IgD-negative memory B cell (primary cell): ENCODE measurements at regions not wholly inside any gene's neighbourhood (a gene's known extent, or its start where the extent isn't known, plus 50 kb on each side); places are given as distances from the start of the nearest gene placed in this dataset.
A peak's percentile ranks its signal among the peaks of the same experiment; 100 is the strongest.

Source experiments
- H3K27ac Mint-ChIP-seq, 3 donors: one replicate each; pipeline ENCODE4 v1.8.0; 2020 to 2022; ENCODE audit warnings: mild to moderate bottlenecking in 3 of 3, mixed read lengths in 3 of 3, moderate library complexity in 1 of 3
- H3K27me3 Mint-ChIP-seq: one replicate; pipeline ENCODE4 v1.8.0; 2021; ENCODE audit warnings: mixed read lengths
- H3K36me3 Mint-ChIP-seq: one replicate; pipeline ENCODE4 v1.8.0; 2020; ENCODE audit warnings: mild to moderate bottlenecking, mixed read lengths
- H3K4me1 Mint-ChIP-seq, 3 donors: one replicate each; pipeline ENCODE4 v1.8.0; 2020 to 2022; ENCODE audit warnings: mixed read lengths in 3 of 3, mild to moderate bottlenecking in 1 of 3
- H3K4me3 Mint-ChIP-seq, 4 donors: one replicate each; pipeline ENCODE4 v1.8.0; 2020 to 2022; ENCODE audit warnings: mild to moderate bottlenecking in 4 of 4, mixed read lengths in 4 of 4, moderate library complexity in 3 of 4
- H3K9me3 Mint-ChIP-seq, 3 donors: one replicate each; pipeline ENCODE4 v1.8.0; 2020 to 2021; ENCODE audit warnings: mixed read lengths in 3 of 3, mild to moderate bottlenecking in 1 of 3

DNA sequence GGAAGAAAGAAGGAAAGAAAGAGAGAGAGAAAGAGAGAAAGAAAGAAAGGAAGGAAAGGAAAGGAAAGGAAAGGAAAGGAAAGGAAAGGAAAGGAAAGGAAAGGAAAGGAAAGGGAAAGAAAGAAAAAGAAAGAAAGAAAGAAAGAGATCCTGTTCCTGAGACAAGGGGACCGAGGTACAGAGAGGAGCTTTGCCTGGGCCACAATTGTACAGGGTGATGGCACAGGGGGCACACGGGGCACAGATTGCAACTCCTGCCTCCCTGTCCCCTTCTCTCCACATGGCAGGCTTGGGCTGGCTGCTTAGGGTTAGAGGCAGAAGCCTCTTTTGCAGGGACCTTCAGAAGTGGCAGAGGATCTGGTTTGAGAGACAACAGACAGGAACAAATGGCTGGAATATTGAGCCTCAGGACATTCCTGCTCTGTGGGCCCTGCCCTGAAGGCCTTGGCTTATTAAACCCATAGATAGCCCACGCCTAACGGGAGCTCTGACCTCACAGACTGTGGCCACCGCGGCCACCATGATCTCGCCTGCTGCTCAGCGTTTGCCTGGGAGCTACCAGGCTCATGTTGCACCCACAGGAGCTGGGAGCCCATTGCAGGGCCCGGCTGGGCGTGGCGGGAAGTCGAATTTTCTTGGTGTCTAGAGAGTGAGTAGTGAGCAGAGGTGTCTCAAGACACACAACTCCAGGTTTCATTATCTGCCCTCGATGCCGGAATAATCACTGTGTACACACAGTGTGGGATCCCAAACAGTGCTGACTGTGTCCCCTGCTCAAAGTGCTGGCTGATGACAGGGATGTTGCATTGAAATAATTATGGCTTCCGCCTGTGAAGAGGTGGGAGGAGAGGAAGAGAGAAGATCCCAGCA is 147.9 kb upstream of the NCOR2 start:
- Mint-ChIP-seq H3K4me3 (peak overlapping the region in 1 of 4 donors; percentile 58), H3K9me3 (peaks cover 0 to 2% (median 0%) of the 10 kb centered on the region in 3 donors), H3K27me3 (peaks cover 2% of the 10 kb centered on the region), H3K27ac (no peak overlapping the region), H3K4me1 (peaks cover 10 to 13% (median 11%) of the 10 kb centered on the region in 3 donors), H3K36me3 (peaks cover 1% of the 10 kb centered on the region)

DNA sequence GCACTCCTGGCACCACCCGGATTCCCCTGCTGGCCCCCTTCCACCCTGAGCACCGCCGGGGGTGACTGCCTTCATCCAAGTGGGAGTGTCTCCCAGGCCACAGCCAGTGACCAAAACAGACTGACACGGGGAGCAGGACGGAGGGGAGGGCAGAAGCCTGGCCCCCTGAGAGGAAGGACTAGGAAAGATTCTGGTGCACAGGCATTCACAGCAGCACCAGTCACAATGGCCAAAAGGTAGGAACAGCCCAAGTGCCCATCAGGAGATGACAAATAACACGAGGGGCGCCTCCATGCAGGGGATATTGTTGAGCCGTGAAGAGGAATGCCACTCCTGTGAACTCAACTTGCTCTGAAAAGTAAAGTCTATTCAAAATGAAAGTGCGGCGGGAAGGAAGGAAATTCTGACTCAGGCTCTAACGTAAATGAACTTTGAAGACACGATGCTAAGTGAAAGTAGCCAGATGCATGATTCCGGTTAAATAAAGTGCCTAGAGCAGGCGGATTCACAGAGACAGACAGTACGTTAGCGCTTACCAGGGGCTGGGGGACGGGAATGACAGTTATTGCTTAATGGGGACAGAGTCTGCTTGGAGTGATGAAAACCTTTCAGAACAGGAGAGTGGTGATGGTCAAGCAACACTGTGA is 146.1 kb upstream of the NCOR2 start:
- Mint-ChIP-seq H3K4me3 (peak overlapping the region; percentile 0 to 88 (median 80)), H3K27ac (peak overlapping the region in 2 of 3 donors; percentile 68 to 76), H3K36me3 (peaks cover 1% of the 10 kb centered on the region), H3K27me3 (peaks cover 4% of the 10 kb centered on the region), H3K4me1 (peaks cover 10 to 13% (median 11%) of the 10 kb centered on the region in 3 donors), H3K9me3 (peaks cover 0 to 2% (median 0%) of the 10 kb centered on the region in 3 donors)

DNA sequence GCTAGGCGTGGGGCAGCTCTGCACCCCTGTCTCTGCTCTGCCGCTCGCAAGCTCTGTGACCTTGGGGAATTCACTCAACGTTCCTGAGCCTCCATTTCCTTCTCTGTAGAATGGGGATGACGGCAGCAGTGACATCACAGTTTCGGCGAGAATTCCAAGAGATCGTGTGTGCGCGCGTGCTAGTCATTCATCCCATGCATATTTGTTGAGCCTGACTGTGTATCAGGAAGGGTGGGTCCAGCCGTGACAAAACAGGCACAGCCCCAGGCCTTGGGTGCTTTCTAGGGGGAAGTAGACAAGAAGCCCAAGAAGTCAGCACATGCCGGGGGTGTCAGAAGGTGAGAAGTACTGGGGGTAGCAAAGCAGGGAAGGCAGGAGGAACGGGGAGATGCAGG is 145.6 kb upstream of the NCOR2 start:
- no peaks in the 10 kb centered on the region for H3K36me3 Mint-ChIP-seq

DNA sequence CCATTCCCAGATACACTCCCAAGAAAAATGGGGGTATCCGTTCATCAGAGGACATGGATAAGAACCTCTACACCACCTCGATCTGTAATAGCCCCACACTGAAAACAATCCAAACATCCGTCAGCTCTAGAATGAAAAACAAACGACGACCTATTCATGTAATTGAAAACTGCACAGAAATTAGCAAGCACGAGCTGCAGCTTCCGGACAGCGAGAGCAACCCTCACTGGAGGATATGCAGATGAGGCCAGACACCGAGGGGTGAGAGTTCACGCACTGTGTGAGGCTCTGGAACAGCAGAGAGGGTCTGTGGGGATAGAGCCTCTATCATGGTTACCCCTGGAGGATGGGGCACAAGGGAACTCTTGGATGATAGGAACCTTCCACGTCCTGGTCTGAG is 143.9 kb upstream of the NCOR2 start:
- Mint-ChIP-seq H3K9me3 (peaks cover 0 to 4% (median 0%) of the 10 kb centered on the region in 3 donors), H3K4me3 (no peak overlapping the region), H3K27me3 (peaks cover 4% of the 10 kb centered on the region), H3K4me1 (peaks cover 10 to 13% (median 11%) of the 10 kb centered on the region in 3 donors), H3K27ac (peak overlapping the region in 1 of 3 donors; percentile 44), H3K36me3 (no peaks in the 10 kb centered on the region)

More for the DNA sequence above, 145.6 kb upstream of the NCOR2 start:
- Mint-ChIP-seq H3K27ac (peak overlapping the region in 1 of 3 donors; percentile 68), H3K4me3 (peak overlapping the region; percentile 0 to 88 (median 80)), H3K27me3 (peaks cover 4% of the 10 kb centered on the region), H3K4me1 (peaks cover 10 to 13% (median 11%) of the 10 kb centered on the region in 3 donors), H3K9me3 (peaks cover 0 to 4% (median 0%) of the 10 kb centered on the region in 3 donors)

DNA sequence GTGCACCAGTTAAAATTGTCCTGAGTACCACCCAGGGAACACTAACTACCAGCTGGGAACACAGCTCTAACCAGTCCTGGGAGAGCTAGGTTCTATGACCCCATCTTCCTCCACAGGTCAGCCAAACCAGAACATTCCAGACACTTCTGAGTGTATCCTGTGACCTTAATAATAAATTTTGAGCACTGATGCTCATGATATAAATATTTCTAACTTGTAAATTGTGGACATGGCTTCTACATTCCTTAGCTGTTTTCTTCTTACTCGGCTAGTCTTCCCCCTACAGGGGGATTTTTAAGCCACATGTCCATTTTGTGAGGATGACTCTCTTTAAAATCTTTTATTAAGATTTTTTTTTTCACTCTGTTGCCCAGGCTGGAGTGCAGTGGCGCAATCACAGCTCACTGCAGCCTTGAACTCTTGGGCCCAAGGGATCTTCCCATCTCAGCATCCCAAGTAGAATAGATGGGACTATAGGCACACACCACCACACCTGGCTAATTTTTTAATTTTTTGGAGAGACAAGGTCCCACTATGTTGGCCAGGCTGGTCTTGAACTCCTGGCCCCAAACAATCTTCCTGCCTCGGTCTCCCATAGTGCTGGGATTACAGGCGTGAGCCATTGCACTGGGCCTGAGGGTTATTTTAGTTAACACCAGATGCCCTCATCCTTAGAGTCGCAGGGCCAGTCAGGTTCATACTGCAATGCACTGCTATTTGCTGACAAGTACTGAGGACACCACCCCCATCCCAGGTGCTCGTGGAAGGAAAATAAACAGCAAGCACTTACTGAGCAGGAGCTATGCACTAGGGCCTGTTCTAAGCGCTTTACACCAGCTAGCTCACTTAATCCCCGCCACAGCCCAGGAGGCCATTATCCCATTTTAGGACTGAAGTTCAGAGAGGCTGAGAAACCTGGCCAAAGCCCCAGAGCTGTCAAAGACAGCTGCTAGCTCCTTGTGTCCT is 142.6 kb upstream of the NCOR2 start:
- H3K4me1 Mint-ChIP-seq = peaks cover 10 to 13% (median 11%) of the 10 kb centered on the region in 3 donors
- no peaks in the 10 kb centered on the region for H3K36me3 Mint-ChIP-seq
- no peak overlapping the region for H3K4me3 Mint-ChIP-seq
- peaks cover 4% of the 10 kb centered on the region for H3K27me3 Mint-ChIP-seq
- no peak overlapping the region for H3K27ac Mint-ChIP-seq
- peaks cover 0 to 4% (median 0%) of the 10 kb centered on the region in 3 donors for H3K9me3 Mint-ChIP-seq

DNA sequence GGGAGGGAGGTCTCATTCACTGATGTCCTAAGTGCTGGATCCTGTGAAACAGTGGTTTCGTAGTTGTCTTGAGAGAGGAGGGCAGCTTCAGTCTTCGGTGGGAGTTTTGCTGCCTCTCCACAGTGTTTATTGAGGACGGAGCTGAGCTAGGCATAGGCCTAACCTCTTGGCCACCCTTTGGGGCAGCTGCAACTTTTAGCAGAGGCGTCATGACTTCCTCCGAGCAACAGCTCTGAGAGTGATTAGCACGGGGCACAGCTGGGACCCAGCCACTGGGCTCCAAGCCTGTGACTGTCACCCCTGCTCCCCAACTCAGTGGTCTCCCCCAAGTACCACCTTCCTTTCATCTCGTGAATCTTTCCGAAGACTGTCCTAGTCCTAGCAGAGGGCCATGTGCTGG is 139.9 kb upstream of the NCOR2 start:
- peaks cover 0 to 2% (median 0%) of the 10 kb centered on the region in 3 donors for H3K9me3 Mint-ChIP-seq
- H3K36me3 Mint-ChIP-seq = no peaks in the 10 kb centered on the region
- H3K27ac Mint-ChIP-seq = no peak overlapping the region
- peaks cover 7% of the 10 kb centered on the region for H3K27me3 Mint-ChIP-seq
- no peaks in the 10 kb centered on the region for H3K4me1 Mint-ChIP-seq
- H3K4me3 Mint-ChIP-seq = no peak overlapping the region

DNA sequence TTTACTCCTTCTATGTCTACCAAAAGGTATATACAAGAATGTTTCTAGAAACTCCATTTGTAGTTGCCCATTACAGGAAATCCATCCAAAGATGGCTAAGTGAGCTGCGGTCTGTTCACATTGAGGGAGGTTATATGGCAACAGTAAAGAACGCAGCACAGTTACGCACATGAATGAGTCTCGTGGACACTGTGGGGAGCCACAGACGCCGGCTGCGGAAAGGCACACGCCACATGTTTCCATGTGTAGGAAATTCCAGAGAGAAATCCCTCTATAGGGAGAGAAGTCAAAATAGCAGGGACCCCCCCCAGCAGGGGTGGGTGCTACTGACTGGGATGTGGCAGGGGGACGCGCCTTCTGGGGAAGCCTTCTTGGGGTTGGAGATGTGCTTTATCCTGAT is 139.0 kb upstream of the NCOR2 start:
- Mint-ChIP-seq H3K9me3 (peaks cover 0 to 2% (median 0%) of the 10 kb centered on the region in 3 donors), H3K36me3 (no peaks in the 10 kb centered on the region), H3K27ac (no peak overlapping the region), H3K4me3 (no peak overlapping the region), H3K4me1 (no peaks in the 10 kb centered on the region), H3K27me3 (peaks cover 7% of the 10 kb centered on the region)

DNA sequence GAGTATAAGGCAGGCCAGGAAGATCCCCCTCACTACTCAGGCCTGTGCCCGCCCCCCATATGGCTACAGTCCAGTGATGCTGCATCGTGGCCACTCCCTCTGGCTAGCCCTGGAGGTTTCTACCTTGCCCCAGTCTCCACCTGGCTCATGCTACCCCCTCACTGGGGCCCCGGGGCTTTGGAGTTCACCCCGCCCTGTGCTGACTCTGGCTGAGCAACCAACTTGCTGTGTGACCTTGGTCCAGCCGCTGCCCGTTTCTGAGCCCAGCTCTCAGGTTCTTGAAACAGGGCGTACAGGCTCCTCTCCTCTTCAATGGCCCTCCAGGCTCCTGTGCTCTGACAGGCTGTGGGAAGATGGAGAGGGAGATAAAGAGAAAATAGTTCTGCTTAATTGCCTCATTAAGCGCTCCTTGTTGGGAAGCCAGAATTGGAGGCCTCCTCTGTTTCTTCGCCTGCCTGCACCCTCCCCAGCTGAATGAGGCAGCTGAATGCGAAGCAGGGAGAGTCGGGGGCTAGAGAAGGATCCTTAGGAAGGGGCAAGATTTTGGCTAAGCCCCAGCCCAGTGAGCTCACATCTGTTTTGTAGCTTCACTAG is 138.2 kb upstream of the NCOR2 start:
- Mint-ChIP-seq H3K4me3 (no peak overlapping the region), H3K4me1 (no peaks in the 10 kb centered on the region), H3K36me3 (no peaks in the 10 kb centered on the region), H3K27me3 (peaks cover 7% of the 10 kb centered on the region), H3K27ac (no peak overlapping the region), H3K9me3 (peaks cover 0 to 2% (median 0%) of the 10 kb centered on the region in 3 donors)

DNA sequence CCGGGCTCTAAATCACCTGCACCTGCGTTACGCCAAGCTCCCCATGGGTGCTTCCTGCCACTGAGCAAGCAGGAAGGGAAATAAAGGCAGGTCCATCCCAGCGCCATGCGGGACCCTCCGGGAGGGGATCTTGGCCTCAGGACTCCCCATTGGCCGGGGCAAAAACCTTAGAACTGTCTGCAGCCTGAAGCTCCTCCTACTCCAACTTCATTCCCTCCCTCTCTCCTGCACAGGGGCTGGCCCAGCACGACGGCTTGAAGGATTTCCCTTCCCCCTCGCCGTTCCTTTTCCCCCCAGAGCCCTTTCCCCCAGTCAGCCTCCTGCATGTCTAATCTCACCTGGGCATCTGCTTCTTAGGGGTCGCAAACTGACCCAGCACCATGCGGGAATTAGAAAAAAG is 137.2 kb upstream of the NCOR2 start:
- Mint-ChIP-seq H3K36me3 (no peaks in the 10 kb centered on the region), H3K27ac (no peak overlapping the region), H3K4me3 (no peak overlapping the region), H3K27me3 (peaks cover 7% of the 10 kb centered on the region), H3K4me1 (no peaks in the 10 kb centered on the region), H3K9me3 (peaks cover 0 to 2% (median 0%) of the 10 kb centered on the region in 3 donors)

DNA sequence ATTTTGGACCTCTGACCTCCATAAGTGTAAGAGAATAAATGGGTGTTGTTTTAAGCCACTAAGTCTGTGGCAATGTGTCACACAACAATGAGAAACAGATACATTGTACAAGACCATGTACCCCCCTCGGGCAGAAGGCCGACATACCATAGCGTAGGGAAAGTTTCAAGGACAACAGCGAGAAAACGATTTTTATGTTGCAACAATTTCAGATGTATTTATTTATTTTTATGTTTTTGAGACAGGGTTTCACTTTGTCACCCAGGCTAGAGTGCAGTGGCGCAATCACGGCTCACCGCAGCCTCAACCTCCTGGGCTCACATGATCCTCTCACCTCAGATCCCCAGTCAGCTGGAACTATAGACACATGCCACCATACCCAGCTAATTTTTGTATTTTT is 136.4 kb upstream of the NCOR2 start:
- H3K9me3 Mint-ChIP-seq = peaks cover 0 to 2% (median 0%) of the 10 kb centered on the region in 3 donors
- no peaks in the 10 kb centered on the region for H3K4me1 Mint-ChIP-seq
- no peak overlapping the region for H3K4me3 Mint-ChIP-seq
- H3K27ac Mint-ChIP-seq = peak overlapping the region in 1 of 3 donors; percentile 54
- no peaks in the 10 kb centered on the region for H3K36me3 Mint-ChIP-seq
- H3K27me3 Mint-ChIP-seq = peaks cover 4% of the 10 kb centered on the region

DNA sequence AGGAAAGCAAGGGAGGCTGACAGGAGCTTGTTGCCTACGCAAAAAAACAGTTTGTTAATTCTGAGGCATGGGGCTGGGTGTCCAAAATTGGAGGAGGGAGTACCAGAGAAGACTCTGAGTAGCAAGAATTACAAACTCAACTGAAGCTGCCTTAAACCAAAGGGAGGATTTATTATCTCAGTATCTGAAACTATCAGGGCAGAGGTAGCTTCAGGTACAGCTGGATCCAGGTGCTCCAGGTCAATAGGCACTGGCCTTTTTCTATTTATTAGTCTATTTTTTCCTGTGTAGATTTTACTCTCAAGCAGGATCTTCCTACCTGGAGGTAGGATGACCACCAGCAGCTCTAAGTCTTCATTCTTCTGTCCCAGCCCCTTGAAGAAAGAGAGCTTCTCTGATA is 135.3 kb upstream of the NCOR2 start:
- Mint-ChIP-seq H3K27me3 (peaks cover 8% of the 10 kb centered on the region), H3K9me3 (no peaks in the 10 kb centered on the region), H3K27ac (no peak overlapping the region), H3K4me1 (no peaks in the 10 kb centered on the region), H3K36me3 (no peaks in the 10 kb centered on the region), H3K4me3 (no peak overlapping the region)

DNA sequence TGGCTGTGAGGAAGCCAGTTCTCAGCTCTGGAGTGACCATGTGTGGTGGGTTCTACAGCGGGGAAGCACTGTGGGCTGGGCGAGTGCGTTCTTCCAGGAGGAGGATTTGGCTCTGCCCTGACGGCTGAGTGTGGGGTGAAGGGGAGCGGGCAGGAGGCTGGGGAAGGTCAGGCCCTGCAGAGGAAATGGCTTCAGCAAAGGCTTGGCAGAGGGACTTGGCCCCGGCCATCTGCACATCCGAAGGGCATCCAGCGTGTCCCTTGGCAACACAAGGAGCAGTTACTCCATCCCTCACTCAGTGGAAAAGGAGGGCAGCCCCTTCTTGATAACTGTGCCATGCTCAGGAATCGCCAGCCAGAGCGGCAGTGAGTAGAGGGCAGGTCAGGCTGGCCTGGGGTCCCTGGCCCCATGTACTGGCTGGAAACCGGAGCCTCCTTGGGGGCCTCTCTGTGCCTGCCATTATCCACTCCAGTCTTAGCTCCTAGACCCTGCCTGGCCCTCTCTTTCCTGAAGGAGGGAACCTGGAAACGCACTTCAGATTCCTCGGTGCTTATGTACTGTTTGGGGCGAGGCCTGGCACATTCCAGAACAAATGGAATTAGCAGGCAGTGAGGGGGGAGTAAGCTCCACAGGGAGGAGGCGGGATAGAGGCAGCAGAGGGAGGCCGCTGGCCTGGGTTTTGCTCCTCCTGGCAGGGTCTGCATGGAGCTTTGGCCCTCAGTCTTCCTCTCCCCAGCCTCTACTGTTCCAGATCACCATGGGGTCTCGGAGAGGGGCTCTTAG is 133.6 kb upstream of the NCOR2 start:
- Mint-ChIP-seq H3K36me3 (no peaks in the 10 kb centered on the region), H3K27me3 (peaks cover 10% of the 10 kb centered on the region), H3K4me1 (no peaks in the 10 kb centered on the region), H3K27ac (no peak overlapping the region), H3K9me3 (no peaks in the 10 kb centered on the region), H3K4me3 (no peak overlapping the region)

DNA sequence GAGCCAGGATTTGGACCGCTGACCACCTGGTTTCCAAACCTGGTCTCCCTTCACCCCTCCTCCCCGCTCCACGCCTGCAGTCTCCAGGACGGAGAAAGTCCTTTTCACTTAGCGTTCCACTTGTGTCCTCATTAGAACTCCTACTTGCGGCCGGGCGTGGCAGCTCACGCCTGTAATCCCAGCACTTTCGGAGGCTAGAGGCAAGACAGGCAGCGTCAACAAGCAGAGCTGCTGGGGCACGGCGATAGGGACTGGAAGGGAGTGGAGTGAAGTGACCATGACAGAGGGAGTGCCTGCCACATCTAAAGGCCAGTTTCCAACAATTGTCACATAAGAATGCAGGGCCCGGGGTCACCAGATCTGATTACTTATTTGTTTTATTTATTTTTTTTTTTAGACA is 132.5 kb upstream of the NCOR2 start:
- Mint-ChIP-seq H3K27ac (no peak overlapping the region), H3K9me3 (no peaks in the 10 kb centered on the region), H3K4me3 (no peak overlapping the region), H3K4me1 (no peaks in the 10 kb centered on the region), H3K27me3 (peaks cover 10% of the 10 kb centered on the region), H3K36me3 (no peaks in the 10 kb centered on the region)

DNA sequence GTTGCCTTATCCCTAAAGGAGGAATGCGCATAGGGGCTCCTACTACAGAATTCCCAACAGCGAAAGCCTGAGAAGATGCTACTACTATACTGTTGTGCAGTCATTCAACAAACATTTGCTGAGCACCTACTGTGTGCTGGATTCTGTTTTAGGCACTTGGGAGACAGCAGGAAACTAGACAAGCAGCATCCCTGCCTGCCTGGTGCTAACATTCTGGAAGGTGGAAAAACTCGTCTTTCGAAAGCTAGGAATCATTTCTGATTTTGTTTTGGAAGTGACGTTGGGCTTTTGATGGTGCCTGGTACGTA is 131.5 kb upstream of the NCOR2 start:
- Mint-ChIP-seq H3K36me3 (no peaks in the 10 kb centered on the region), H3K4me1 (peaks cover 4 to 5% (median 4%) of the 10 kb centered on the region in 3 donors), H3K9me3 (no peaks in the 10 kb centered on the region), H3K27me3 (peaks cover 13% of the 10 kb centered on the region), H3K4me3 (no peak overlapping the region), H3K27ac (no peak overlapping the region)
